Epithelial cell of prostate (primary cell): ENCODE measurements at regions not wholly inside any gene's neighbourhood (a gene's known extent, or its start where the extent isn't known, plus 50 kb on each side); places are given as distances from the start of the nearest gene placed in this dataset.

Source experiments
- DNase-seq: peaks from one replicate; pipeline ENCODE4 v3.0.0-alpha.2; 2011; ENCODE audit warnings: low read depth, low spot score
- H3K27ac ChIP-seq: fragments of 450-650 bp; 2 replicates; pipeline ENCODE4 v1.5.1; 2017; ENCODE audit warnings: mild to moderate bottlenecking

GRCh38 chr4:175351473-175351872 lies 433.3 kb downstream of the ADAM29 start:
- no peak overlapping the region for H3K27ac ChIP-seq

GRCh38 chr4:175369087-175369486 lies 443.0 kb downstream of the GPM6A start:
- H3K27ac ChIP-seq, result no peak overlapping the region
- no peak for DNase-seq

More at GRCh38 chr4:175351473-175351872, 433.3 kb downstream of the ADAM29 start:
- DNase-seq, result no peak

- no peak for DNase-seq
- no peak overlapping the region for H3K27ac ChIP-seq
Measured at GRCh38 chr4:175371091-175371490, 441.0 kb downstream of the GPM6A start.

- H3K27ac ChIP-seq, result no peak overlapping the region
- no peak for DNase-seq
Measured at GRCh38 chr4:175373031-175373430, 439.0 kb downstream of the GPM6A start.

- no peak for DNase-seq
Measured at GRCh38 chr4:175374459-175374858, 437.6 kb downstream of the GPM6A start.

GRCh38 chr4:175376287-175376977 lies 435.6 kb downstream of the GPM6A start:
- no peak for DNase-seq
- H3K27ac ChIP-seq, result no peak overlapping the region

More at GRCh38 chr4:175374459-175374858, 437.6 kb downstream of the GPM6A start:
- no peak overlapping the region for H3K27ac ChIP-seq

GRCh38 chr4:175377203-175377602 lies 434.9 kb downstream of the GPM6A start:
- no peak overlapping the region for H3K27ac ChIP-seq
- no peak for DNase-seq

GRCh38 chr4:175378372-175378771 lies 433.7 kb downstream of the GPM6A start:
- DNase-seq, result no peak
- H3K27ac ChIP-seq, result no peak overlapping the region

- no peak overlapping the region for H3K27ac ChIP-seq
- DNase-seq, result no peak
Measured at GRCh38 chr4:175380841-175381240, 431.2 kb downstream of the GPM6A start.

- DNase-seq, result no peak
- H3K27ac ChIP-seq, result no peak overlapping the region
Measured at GRCh38 chr4:175385797-175386196, 426.3 kb downstream of the GPM6A start.

- DNase-seq, result no peak
Measured at GRCh38 chr4:175386776-175387507, 425.1 kb downstream of the GPM6A start.

GRCh38 chr4:175394208-175394607 lies 417.9 kb downstream of the GPM6A start:
- no peak for DNase-seq
- H3K27ac ChIP-seq, result no peak overlapping the region

More at GRCh38 chr4:175386776-175387507, 425.1 kb downstream of the GPM6A start:
- no peak overlapping the region for H3K27ac ChIP-seq

- no peak overlapping the region for H3K27ac ChIP-seq
- no peak for DNase-seq
Measured at GRCh38 chr4:175405961-175406360, 406.1 kb downstream of the GPM6A start.

- DNase-seq, result no peak
- no peak overlapping the region for H3K27ac ChIP-seq
Measured at GRCh38 chr4:175407926-175408325, 404.1 kb downstream of the GPM6A start.

- no peak for DNase-seq
- peak overlapping the region; percentile 62 for H3K27ac ChIP-seq
Measured at GRCh38 chr4:175411251-175411650, 400.8 kb downstream of the GPM6A start.

GRCh38 chr4:175412161-175412560 lies 399.9 kb downstream of the GPM6A start:
- no peak for DNase-seq
- H3K27ac ChIP-seq, result peak overlapping the region; percentile 62

- no peak for DNase-seq
- H3K27ac ChIP-seq, result peak overlapping the region; percentile 62
Measured at GRCh38 chr4:175412746-175413145, 399.3 kb downstream of the GPM6A start.

GRCh38 chr4:175413561-175413960 lies 398.5 kb downstream of the GPM6A start:
- no peak for DNase-seq

GRCh38 chr4:175414602-175415001 lies 397.5 kb downstream of the GPM6A start:
- no peak overlapping the region for H3K27ac ChIP-seq

More at GRCh38 chr4:175413561-175413960, 398.5 kb downstream of the GPM6A start:
- H3K27ac ChIP-seq, result no peak overlapping the region

GRCh38 chr4:175418516-175418915 lies 393.5 kb downstream of the GPM6A start:
- DNase-seq, result no peak

More at GRCh38 chr4:175414602-175415001, 397.5 kb downstream of the GPM6A start:
- no peak for DNase-seq

GRCh38 chr4:175419236-175419718 lies 392.8 kb downstream of the GPM6A start:
- H3K27ac ChIP-seq, result peak overlapping the region; percentile 92
- no peak for DNase-seq

More at GRCh38 chr4:175418516-175418915, 393.5 kb downstream of the GPM6A start:
- peak overlapping the region; percentile 92 for H3K27ac ChIP-seq
